Esophagus muscularis mucosa (tissue), 4 donors: ENCODE measurements at regions not wholly inside any gene's neighbourhood (a gene's known extent, or its start where the extent isn't known, plus 50 kb on each side); places are given as distances from the start of the nearest gene placed in this dataset.
"Not testable (repeated sequence)": the region's sequence is repeated elsewhere in the genome, so short reads cannot be mapped to it uniquely, and the experiment has no call there.

Experiments
- DNase-seq: peaks from one replicate; pipeline ENCODE4 v3.0.0-alpha.2; 2017; ENCODE audit errors: extremely low spot score
- H3K27ac ChIP-seq, 4 donors: fragments of 200-600 bp; sonication (generic); replicated peaks in 1 of 4; 1 replicate in 3 of 4; 2 replicates in 1 of 4; pipeline ENCODE4 v1.5.1; 2016 to 2019; ENCODE audit warnings: mild to moderate bottlenecking in 1 of 4
- H3K27me3 ChIP-seq, 4 donors: fragments of 200-600 bp; sonication (generic); one replicate each; pipeline versions ENCODE4 v1.5.1 to v1.6.0; 2016 to 2019
- H3K36me3 ChIP-seq, 4 donors: fragments of 200-600 bp; sonication (generic); one replicate each; pipeline ENCODE4 v1.5.1; 2016 to 2019
- H3K4me1 ChIP-seq, 4 donors: fragments of 200-600 bp; sonication (generic); one replicate each; pipeline ENCODE4 v1.5.1; 2016 to 2019
- H3K4me3 ChIP-seq, 4 donors: fragments of 200-600 bp; sonication (generic); 1 replicate in 2 of 4; 2 replicates in 2 of 4; pipeline ENCODE4 v1.5.1; 2016 to 2019; ENCODE audit warnings: mild to moderate bottlenecking in 4 of 4, moderate library complexity in 1 of 4
- H3K9me3 ChIP-seq, 4 donors: fragments of 200-600 bp; sonication (generic); 1 replicate in 3 of 4; 2 replicates in 1 of 4; pipeline ENCODE4 v1.5.1; 2016 to 2019
- EP300 ChIP-seq: sonication (generic); formaldehyde crosslinking; IDR thresholded peaks from one replicate; pipeline ENCODE4 v1.6.1; 2017; ENCODE audit warnings: antibody characterized with exemption
- POLR2A ChIP-seq: fragments of 450-650 bp; IDR thresholded peaks from one replicate; pipeline ENCODE4 v1.6.1; 2017; ENCODE audit warnings: antibody characterized with exemption, moderate library complexity, mild to moderate bottlenecking, low read depth
- POLR2AphosphoS5 ChIP-seq, 2 donors: sonication (generic); formaldehyde crosslinking; IDR thresholded peaks; one replicate each; pipeline ENCODE4 v1.6.1; 2017; ENCODE audit warnings: antibody characterized with exemption in 2 of 2
- WGBS: methylation state at CpG from one replicate; pipeline ENCODE4 v1.1.5; 2018; 5-methylcytosine and 5-hydroxymethylcytosine counted together
- intact Hi-C: fragments of 100-400 bp; cut with DNase I; formaldehyde crosslinking; loops from one replicate; pipeline ENCODE4 v1.15.1; 2023
- TF ChIP-seq, protein P1 (sequence below), 3 experiments: fragments of 200-600 bp in 2 of 3; fragments of 450-650 bp in 1 of 3; sonication (generic) in 2 of 3; IDR thresholded peaks; one replicate each; pipeline ENCODE4 v1.5.1; 2017 to 2019; ENCODE audit warnings: antibody characterized with exemption in 3 of 3, mild to moderate bottlenecking in 2 of 3, moderate library complexity in 1 of 3

DNA sequence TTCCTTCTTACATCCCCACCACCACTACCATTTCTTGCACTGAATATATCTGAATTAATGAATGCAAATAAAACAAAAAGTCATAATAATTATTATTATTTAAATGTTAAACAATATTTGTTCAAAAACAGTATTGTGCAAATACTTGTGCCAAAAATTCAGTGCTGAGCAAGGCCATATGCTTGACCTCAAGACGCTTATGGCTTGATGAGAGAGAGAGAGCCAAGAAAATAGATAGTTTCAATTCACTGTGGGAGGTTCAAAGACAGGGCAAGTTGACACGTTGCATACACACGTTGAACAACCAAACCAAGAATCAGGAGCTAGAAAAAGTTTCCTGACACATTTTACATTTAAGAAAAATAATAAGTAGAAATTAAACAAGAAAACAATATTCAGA is 1421.7 kb downstream of the KCNT2 start:
- intact Hi-C loops, result no loop called here
- TF ChIP-seq EP300, result no peak
- no peak for TF ChIP-seq POLR2A
- TF ChIP-seq POLR2AphosphoS5 (IDR thresholded peaks at IDR 0.05), result no peak
- TF ChIP-seq, protein P1, sequence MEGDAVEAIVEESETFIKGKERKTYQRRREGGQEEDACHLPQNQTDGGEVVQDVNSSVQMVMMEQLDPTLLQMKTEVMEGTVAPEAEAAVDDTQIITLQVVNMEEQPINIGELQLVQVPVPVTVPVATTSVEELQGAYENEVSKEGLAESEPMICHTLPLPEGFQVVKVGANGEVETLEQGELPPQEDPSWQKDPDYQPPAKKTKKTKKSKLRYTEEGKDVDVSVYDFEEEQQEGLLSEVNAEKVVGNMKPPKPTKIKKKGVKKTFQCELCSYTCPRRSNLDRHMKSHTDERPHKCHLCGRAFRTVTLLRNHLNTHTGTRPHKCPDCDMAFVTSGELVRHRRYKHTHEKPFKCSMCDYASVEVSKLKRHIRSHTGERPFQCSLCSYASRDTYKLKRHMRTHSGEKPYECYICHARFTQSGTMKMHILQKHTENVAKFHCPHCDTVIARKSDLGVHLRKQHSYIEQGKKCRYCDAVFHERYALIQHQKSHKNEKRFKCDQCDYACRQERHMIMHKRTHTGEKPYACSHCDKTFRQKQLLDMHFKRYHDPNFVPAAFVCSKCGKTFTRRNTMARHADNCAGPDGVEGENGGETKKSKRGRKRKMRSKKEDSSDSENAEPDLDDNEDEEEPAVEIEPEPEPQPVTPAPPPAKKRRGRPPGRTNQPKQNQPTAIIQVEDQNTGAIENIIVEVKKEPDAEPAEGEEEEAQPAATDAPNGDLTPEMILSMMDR (IDR thresholded peaks at IDR 0.05), result no peak
- no peaks in the 10 kb centered on the region for H3K9me3 ChIP-seq
- no peaks in the 10 kb centered on the region for H3K27me3 ChIP-seq
- no peak overlapping the region for H3K27ac ChIP-seq
- H3K36me3 ChIP-seq, result no peaks in the 10 kb centered on the region
- 53% methylated on average over 3 of the region's 3 CpGs for WGBS
- H3K4me3 ChIP-seq, result no peak overlapping the region
- DNase-seq, result no peak
- no peaks in the 10 kb centered on the region for H3K4me1 ChIP-seq

DNA sequence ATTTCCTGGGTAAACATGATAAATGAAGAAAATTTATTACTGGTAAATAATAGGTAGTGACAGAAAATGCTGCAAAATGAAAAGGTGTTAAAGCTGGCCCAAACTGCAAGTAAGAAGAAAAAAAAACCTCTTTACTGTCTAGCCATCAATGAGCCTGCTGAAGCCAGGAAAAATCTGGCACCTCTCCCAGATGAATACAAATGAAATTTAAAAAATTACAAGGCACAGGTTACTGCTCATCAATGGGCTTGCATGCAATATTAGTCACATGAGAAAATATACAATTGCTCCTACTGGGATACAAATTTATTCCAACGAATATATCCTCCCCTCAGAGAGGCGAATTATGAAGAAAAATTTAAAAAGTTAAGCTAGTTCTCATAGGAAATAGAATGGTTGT is 1422.5 kb downstream of the KCNT2 start:
- 47% methylated on average over 2 of the region's 2 CpGs for WGBS
- Histone ChIP-seq H3K36me3 (no peaks in the 10 kb centered on the region), H3K27ac (no peak overlapping the region), H3K4me1 (no peaks in the 10 kb centered on the region), H3K4me3 (no peak overlapping the region), H3K9me3 (no peaks in the 10 kb centered on the region), H3K27me3 (no peaks in the 10 kb centered on the region)
- intact Hi-C loops, result no loop called here
- TF ChIP-seq POLR2AphosphoS5 (IDR thresholded peaks at IDR 0.05), result no peak
- TF ChIP-seq, protein P1 (IDR thresholded peaks at IDR 0.05), result no peak
- no peak for TF ChIP-seq POLR2A
- TF ChIP-seq EP300, result no peak
- DNase-seq, result no peak

DNA sequence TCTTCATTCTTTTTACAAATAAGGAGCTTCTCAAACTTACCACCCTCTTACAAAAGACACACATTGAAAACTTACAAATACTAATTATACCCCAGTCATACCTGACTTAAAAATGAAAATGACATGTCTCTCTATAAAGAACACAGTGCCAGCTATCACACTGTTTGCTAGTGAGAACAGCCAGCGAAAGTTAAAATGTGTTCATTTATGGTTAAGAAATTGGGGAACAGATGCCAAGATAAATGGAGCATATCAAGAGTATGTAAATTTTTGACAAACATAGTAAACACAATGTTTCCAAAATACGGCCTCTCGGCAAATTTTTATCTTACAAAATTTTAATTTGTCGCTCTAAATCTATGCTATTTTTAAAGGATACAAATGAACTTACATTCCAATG is 1422.9 kb downstream of the KCNT2 start:
- Histone ChIP-seq H3K36me3 (no peaks in the 10 kb centered on the region), H3K27ac (no peak overlapping the region), H3K9me3 (no peaks in the 10 kb centered on the region), H3K4me1 (no peaks in the 10 kb centered on the region), H3K4me3 (no peak overlapping the region), H3K27me3 (no peaks in the 10 kb centered on the region)
- TF ChIP-seq POLR2AphosphoS5 (IDR thresholded peaks at IDR 0.05), result no peak
- TF ChIP-seq, protein P1 (IDR thresholded peaks at IDR 0.05), result no peak
- intact Hi-C loops, result no loop called here
- DNase-seq, result no peak
- 84% methylated on average over 4 of the region's 4 CpGs for WGBS

DNA sequence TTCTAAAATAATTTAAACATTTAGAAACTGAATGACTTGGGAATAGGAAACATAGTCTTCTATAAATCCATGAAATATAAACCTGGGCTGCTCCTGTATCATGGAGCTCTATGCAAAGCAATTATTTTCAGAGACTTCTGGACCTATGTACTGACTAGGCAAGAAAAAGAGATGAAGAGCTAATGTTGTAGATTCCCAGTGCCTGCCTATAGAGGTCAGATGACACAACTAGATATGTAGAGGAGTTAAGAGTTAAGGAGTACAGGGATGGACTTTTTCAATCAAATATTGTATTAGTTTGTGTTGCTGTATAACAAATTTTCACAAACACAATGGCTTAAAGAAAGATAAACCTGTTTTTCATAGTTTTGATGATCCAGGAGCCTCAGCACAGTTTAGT is 1434.5 kb downstream of the KCNT2 start:
- no peaks in the 10 kb centered on the region for H3K27me3 ChIP-seq
- no peak for TF ChIP-seq POLR2A
- TF ChIP-seq POLR2AphosphoS5 (IDR thresholded peaks at IDR 0.05), result no peak
- no peak for TF ChIP-seq EP300
- TF ChIP-seq, protein P1 (IDR thresholded peaks at IDR 0.05), result no peak
- H3K4me1 ChIP-seq, result no peaks in the 10 kb centered on the region
- H3K27ac ChIP-seq, result no peak overlapping the region
- intact Hi-C loops, result no loop called here
- no peak for DNase-seq
- no peaks in the 10 kb centered on the region for H3K9me3 ChIP-seq
- H3K4me3 ChIP-seq, result no peak overlapping the region
- no peaks in the 10 kb centered on the region for H3K36me3 ChIP-seq

DNA sequence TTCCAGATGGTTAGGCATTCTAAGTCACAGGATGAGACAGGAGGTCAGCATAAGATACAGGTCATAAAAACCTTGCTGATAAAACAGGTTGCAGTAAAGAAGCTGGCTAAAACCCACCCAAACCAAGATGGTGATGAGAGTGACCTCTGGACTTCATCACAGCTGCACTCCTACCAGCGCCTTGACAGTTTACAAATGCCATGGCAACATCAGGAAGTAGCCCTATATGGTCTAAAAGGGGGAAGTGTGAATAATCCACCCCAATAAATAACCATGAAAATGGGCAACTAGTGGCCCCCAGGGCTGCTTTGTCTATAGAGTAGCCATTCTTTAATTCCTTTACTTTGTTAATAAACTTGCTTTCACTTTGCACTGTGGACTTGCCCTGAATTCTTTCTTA is 1448.4 kb downstream of the KCNT2 start:
- H3K4me1 ChIP-seq, intact Hi-C loops, DNase-seq, H3K4me3 ChIP-seq, H3K9me3 ChIP-seq, H3K27ac ChIP-seq, H3K36me3 ChIP-seq, H3K27me3 ChIP-seq: not testable (repeated sequence)
- WGBS, result 93% methylated on average over 1 of the region's 1 CpG
